ENCODE measurements at regions not wholly inside any gene's neighbourhood (a gene's known extent, or its start where the extent isn't known, plus 50 kb on each side); places are given as distances from the start of the nearest gene placed in this dataset.
"Not testable (repeated sequence)": the region's sequence is repeated elsewhere in the genome, so short reads cannot be mapped to it uniquely, and the experiment has no call there.

DNA sequence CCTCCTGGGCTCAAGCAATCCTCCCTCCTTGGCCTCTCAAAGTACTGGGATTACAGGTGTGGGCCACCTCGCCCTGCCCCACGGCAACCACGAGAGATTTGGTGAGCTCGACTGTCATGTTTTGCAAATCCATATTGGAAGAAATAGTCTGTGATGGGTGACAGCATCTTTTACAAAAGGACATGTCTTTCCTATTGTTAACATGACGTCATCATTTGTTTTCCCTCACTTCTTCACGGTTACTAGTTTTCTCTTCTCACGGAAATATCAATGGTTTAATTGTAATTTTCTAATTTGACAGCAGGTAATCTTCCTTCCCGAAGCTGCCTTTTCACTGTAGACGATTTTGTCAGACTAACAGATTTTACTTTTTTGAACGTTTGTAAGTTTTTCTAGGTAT lies 110.8 kb upstream of the GREM2 start:
- Histone ChIP-seq H3K27me3 (ENCODE audit: insufficient read depth, low read depth) (no peaks in the 10 kb centered on the region), H3K79me2 (ENCODE audit: insufficient read depth, low read depth) (no peaks in the 10 kb centered on the region), H4K20me1 (ENCODE audit: insufficient read depth) (no peaks in the 10 kb centered on the region), H3K4me1 (ENCODE audit: low read depth, poor library complexity, severe bottlenecking) (no peaks in the 10 kb centered on the region), H2AFZ (ENCODE audit: low read depth) (no peak overlapping the region), H3K4me2 (no peak overlapping the region), H3K9ac (no peak overlapping the region), H3K36me3 (ENCODE audit: insufficient read depth) (no peaks in the 10 kb centered on the region), H3K27ac (no peak overlapping the region), H3K4me3 (IDR thresholded peaks at IDR 0.05; ENCODE audit: insufficient read depth, low read depth, low read length) (no peak overlapping the region)
- TF ChIP-seq CTCF (conservative IDR thresholded peaks at IDR 0.05; ENCODE audit: low read depth, low read length), result no peak

DNA sequence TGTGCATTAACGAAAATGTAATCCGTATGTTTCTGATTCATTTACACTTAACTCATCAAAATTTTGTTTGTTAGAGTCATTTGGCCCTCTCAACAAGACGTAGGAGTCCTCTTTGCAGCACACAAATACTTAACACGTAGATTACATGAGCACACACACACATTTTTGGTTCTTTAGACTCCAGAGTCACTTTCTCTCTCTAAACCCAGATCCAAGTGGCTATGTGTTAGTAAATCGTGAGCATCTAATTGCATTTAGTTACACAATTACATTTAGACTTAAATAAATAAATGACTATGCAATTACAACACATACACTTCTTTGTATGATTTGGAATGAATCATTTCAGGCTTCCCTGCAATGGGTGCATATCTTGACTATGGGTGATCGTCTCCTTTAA lies 109.0 kb upstream of the GREM2 start:
- no peaks in the 10 kb centered on the region for H3K27me3 ChIP-seq (ENCODE audit: insufficient read depth, low read depth)
- H4K20me1 ChIP-seq (ENCODE audit: insufficient read depth), result no peaks in the 10 kb centered on the region
- no peak overlapping the region for H3K27ac ChIP-seq
- H2AFZ ChIP-seq (ENCODE audit: low read depth), result no peak overlapping the region
- no peaks in the 10 kb centered on the region for H3K79me2 ChIP-seq (ENCODE audit: insufficient read depth, low read depth)
- no peak for TF ChIP-seq CTCF (conservative IDR thresholded peaks at IDR 0.05; ENCODE audit: low read depth, low read length)
- H3K36me3 ChIP-seq (ENCODE audit: insufficient read depth), result no peaks in the 10 kb centered on the region
- H3K9ac ChIP-seq, result no peak overlapping the region
- no peak overlapping the region for H3K4me3 ChIP-seq (IDR thresholded peaks at IDR 0.05; ENCODE audit: insufficient read depth, low read depth, low read length)
- H3K4me1 ChIP-seq (ENCODE audit: low read depth, poor library complexity, severe bottlenecking), result no peaks in the 10 kb centered on the region
- no peak overlapping the region for H3K4me2 ChIP-seq

GRCh38 chr1:240719953-240720700 lies 108.2 kb upstream of the GREM2 start:
- Histone ChIP-seq H3K79me2 (ENCODE audit: insufficient read depth, low read depth) (no peaks in the 10 kb centered on the region), H3K4me2 (no peak overlapping the region), H4K20me1 (ENCODE audit: insufficient read depth) (no peaks in the 10 kb centered on the region), H3K4me1 (ENCODE audit: low read depth, poor library complexity, severe bottlenecking) (no peaks in the 10 kb centered on the region), H3K27me3 (ENCODE audit: insufficient read depth, low read depth) (no peaks in the 10 kb centered on the region), H3K9ac (no peak overlapping the region), H3K4me3 (IDR thresholded peaks at IDR 0.05; ENCODE audit: insufficient read depth, low read depth, low read length) (no peak overlapping the region), H2AFZ (ENCODE audit: low read depth) (no peak overlapping the region), H3K36me3 (ENCODE audit: insufficient read depth) (no peaks in the 10 kb centered on the region), H3K27ac (no peak overlapping the region)
- no peak for TF ChIP-seq CTCF (conservative IDR thresholded peaks at IDR 0.05; ENCODE audit: low read depth, low read length)

GRCh38 chr1:240716538-240716937 lies 104.6 kb upstream of the GREM2 start:
- H2AFZ ChIP-seq (ENCODE audit: low read depth); H3K4me3 ChIP-seq (IDR thresholded peaks at IDR 0.05; ENCODE audit: insufficient read depth, low read depth, low read length); H3K4me1 ChIP-seq (ENCODE audit: low read depth, poor library complexity, severe bottlenecking); H3K36me3 ChIP-seq (ENCODE audit: insufficient read depth); H3K79me2 ChIP-seq (ENCODE audit: insufficient read depth, low read depth); H3K9ac ChIP-seq; H3K4me2 ChIP-seq; H3K27ac ChIP-seq; H3K27me3 ChIP-seq (ENCODE audit: insufficient read depth, low read depth); H4K20me1 ChIP-seq (ENCODE audit: insufficient read depth): not testable (repeated sequence)

DNA sequence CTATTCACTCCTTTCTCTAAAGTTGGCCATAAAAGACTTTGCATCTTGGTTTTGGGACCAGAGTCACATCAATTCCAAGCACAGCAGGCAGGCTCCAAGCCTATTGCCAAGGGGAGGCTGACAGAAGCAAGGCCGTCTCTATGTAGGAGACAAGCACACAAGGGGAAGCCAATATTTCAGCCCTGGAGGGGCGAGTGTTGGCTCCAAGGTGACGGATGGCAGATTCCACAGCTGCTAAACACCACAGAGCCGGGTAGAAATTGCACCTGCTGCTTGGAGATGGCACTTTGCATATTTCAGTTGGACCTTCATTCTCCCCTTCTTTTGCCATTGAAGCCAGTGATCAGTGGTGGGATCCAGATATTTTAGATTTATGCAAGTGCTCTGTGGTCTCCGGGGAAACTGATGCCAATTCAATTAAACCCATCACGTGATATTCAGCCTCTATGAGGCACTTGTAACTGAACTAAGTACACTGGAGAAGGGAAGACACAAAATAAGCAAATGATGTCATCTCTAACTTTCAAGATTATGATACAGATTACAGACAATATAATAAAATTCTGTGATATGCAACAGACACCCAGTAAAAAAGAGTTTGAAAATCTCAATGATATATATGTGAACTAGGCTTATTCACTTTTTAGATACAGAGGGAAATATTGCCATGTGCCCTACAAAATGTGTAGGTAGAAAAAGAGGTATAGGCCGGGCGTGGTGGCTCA lies 102.8 kb upstream of the GREM2 start:
- Histone ChIP-seq H3K79me2 (ENCODE audit: insufficient read depth, low read depth) (no peaks in the 10 kb centered on the region), H3K4me1 (ENCODE audit: low read depth, poor library complexity, severe bottlenecking) (no peaks in the 10 kb centered on the region), H3K27me3 (ENCODE audit: insufficient read depth, low read depth) (no peaks in the 10 kb centered on the region), H3K4me3 (IDR thresholded peaks at IDR 0.05; ENCODE audit: insufficient read depth, low read depth, low read length) (no peak overlapping the region), H4K20me1 (ENCODE audit: insufficient read depth) (no peaks in the 10 kb centered on the region), H3K4me2 (no peak overlapping the region), H3K27ac (no peak overlapping the region), H3K36me3 (ENCODE audit: insufficient read depth) (no peaks in the 10 kb centered on the region), H3K9ac (no peak overlapping the region), H2AFZ (ENCODE audit: low read depth) (no peak overlapping the region)
- no peak for TF ChIP-seq CTCF (conservative IDR thresholded peaks at IDR 0.05; ENCODE audit: low read depth, low read length)
